Liver (tissue), 3 donors: ENCODE measurements at regions not wholly inside any gene's neighbourhood (a gene's known extent, or its start where the extent isn't known, plus 50 kb on each side); places are given as distances from the start of the nearest gene placed in this dataset.

ENCODE experiments used
- CTCF ChIP-seq: fragments of 150-350 bp; IDR thresholded peaks from 2 replicates; pipeline ENCODE4 v1.5.1; 2017; ENCODE audit warnings: improper control_type of control experiment, low read depth, low read length; ENCODE audit not compliant: missing input control
- FOXA1 ChIP-seq: IDR thresholded peaks from 2 replicates; pipeline ENCODE4 v1.6.1; 2016; ENCODE audit warnings: antibody characterized with exemption
- GABPA ChIP-seq, 2 donors: IDR thresholded peaks in 1 of 2; conservative IDR thresholded peaks in 1 of 2; 2 replicates each; pipeline ENCODE4 v1.6.1; 2016; ENCODE audit warnings: antibody characterized with exemption in 2 of 2, mild to moderate bottlenecking in 1 of 2, moderate library complexity in 1 of 2
- RAD21 ChIP-seq, 2 donors: IDR thresholded peaks; 2 replicates each; pipeline ENCODE4 v1.6.1; 2016; ENCODE audit warnings: antibody characterized with exemption in 2 of 2, mild to moderate bottlenecking in 2 of 2
- RXRA ChIP-seq, 2 donors: IDR thresholded peaks; 2 replicates each; pipeline ENCODE4 v1.6.1; 2017 to 2018; ENCODE audit warnings: antibody characterized with exemption in 2 of 2, mild to moderate bottlenecking in 1 of 2
- SP1 ChIP-seq: IDR thresholded peaks from 2 replicates; pipeline ENCODE4 v1.6.1; 2018; ENCODE audit warnings: antibody characterized with exemption, mild to moderate bottlenecking
- TAF1 ChIP-seq: conservative IDR thresholded peaks from 2 replicates; pipeline ENCODE4 v1.6.1; 2016; ENCODE audit warnings: antibody characterized with exemption, mild to moderate bottlenecking
- YY1 ChIP-seq: IDR thresholded peaks from 2 replicates; pipeline ENCODE4 v1.6.1; 2016; ENCODE audit warnings: antibody characterized with exemption, mild to moderate bottlenecking
- TF ChIP-seq, protein P1 (sequence below): IDR thresholded peaks from 2 replicates; pipeline ENCODE4 v1.6.1; 2016; ENCODE audit warnings: antibody characterized with exemption
- donor health status: healthy.
- donor health status: healthy.

DNA sequence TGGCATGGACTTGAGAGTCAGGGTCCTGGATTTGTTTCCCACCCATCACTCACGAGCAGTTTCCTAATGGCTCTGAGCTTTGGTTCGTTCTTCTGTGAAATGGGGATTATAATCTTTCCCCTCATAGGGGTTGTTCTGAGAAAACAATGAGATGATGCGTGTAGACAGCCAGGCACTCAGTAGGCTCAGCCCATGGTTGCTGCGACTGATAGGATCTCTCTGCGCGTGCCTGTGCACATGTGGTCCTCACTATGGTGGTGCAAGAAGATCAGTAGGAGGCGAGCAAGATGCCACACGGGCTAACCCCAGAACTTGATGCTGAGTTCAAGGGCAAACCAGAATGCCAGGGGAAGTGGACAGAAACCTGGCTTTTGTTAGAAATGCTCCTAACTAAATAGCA is 153.5 kb upstream of the KCNG1 start:
- no peak for TF ChIP-seq CTCF
- TF ChIP-seq RAD21 (IDR thresholded peaks at IDR 0.05): no peak
- no peak for TF ChIP-seq RXRA (IDR thresholded peaks at IDR 0.05)
- no peak for TF ChIP-seq TAF1
- no peak for TF ChIP-seq SP1
- TF ChIP-seq, protein P1, sequence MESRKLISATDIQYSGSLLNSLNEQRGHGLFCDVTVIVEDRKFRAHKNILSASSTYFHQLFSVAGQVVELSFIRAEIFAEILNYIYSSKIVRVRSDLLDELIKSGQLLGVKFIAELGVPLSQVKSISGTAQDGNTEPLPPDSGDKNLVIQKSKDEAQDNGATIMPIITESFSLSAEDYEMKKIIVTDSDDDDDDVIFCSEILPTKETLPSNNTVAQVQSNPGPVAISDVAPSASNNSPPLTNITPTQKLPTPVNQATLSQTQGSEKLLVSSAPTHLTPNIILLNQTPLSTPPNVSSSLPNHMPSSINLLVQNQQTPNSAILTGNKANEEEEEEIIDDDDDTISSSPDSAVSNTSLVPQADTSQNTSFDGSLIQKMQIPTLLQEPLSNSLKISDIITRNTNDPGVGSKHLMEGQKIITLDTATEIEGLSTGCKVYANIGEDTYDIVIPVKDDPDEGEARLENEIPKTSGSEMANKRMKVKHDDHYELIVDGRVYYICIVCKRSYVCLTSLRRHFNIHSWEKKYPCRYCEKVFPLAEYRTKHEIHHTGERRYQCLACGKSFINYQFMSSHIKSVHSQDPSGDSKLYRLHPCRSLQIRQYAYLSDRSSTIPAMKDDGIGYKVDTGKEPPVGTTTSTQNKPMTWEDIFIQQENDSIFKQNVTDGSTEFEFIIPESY: no peak
- TF ChIP-seq FOXA1: no peak
- no peak for TF ChIP-seq YY1
- no peak for TF ChIP-seq GABPA (IDR thresholded peaks at IDR 0.05 in 1 of 2, conservative IDR thresholded peaks at IDR 0.05 in 1 of 2)
